Stimulated activated CD4-positive, alpha-beta T cell treated with anti-CD3 and anti-CD28 coated beads, Interleukin-15, amount 100 ng/mL, for 1 hour (primary cell): ENCODE measurements at regions not wholly inside any gene's neighbourhood (a gene's known extent, or its start where the extent isn't known, plus 50 kb on each side); places are given as distances from the start of the nearest gene placed in this dataset.

Experiments used
- DNase-seq, 2 donors: peaks; one replicate each; pipeline ENCODE4 v3.0.0-alpha.2; 2020; ENCODE audit warnings: low read depth in 1 of 2, low spot score in 1 of 2

GRCh38 chr2:118622913-118623312, 224.5 kb downstream of the EN1 start:
- no peak for DNase-seq

GRCh38 chr2:118622108-118622507, 225.3 kb downstream of the EN1 start:
- no peak for DNase-seq

GRCh38 chr2:118618279-118618678, 229.2 kb downstream of the EN1 start:
- DNase-seq: no peak

- DNase-seq: no peak
Observed at GRCh38 chr2:118616432-118616831, 231.0 kb downstream of the EN1 start.

GRCh38 chr2:118614841-118615271, 232.6 kb downstream of the EN1 start:
- DNase-seq: no peak

GRCh38 chr2:118613737-118614136, 233.7 kb downstream of the EN1 start:
- DNase-seq: no peak

- no peak for DNase-seq
Observed at GRCh38 chr2:118611691-118612090, 235.8 kb downstream of the EN1 start.

- DNase-seq: no peak
Observed at GRCh38 chr2:118609138-118609537, 238.3 kb downstream of the EN1 start.

GRCh38 chr2:118607641-118608040, 239.8 kb downstream of the EN1 start:
- no peak for DNase-seq

GRCh38 chr2:118604811-118605210, 242.6 kb downstream of the EN1 start:
- DNase-seq: no peak

GRCh38 chr2:118604371-118604770, 243.1 kb downstream of the EN1 start:
- DNase-seq: no peak

- DNase-seq: no peak
Observed at GRCh38 chr2:118599141-118599540, 248.3 kb downstream of the EN1 start.

- DNase-seq: no peak
Observed at GRCh38 chr2:118596620-118597019, 250.8 kb downstream of the EN1 start.

- DNase-seq: no peak
Observed at GRCh38 chr2:118593257-118593656, 254.2 kb downstream of the EN1 start.

GRCh38 chr2:118591223-118591622, 256.2 kb downstream of the EN1 start:
- no peak for DNase-seq

- DNase-seq: no peak
Observed at GRCh38 chr2:118589721-118590120, 257.7 kb downstream of the EN1 start.

- DNase-seq: no peak
Observed at GRCh38 chr2:118588850-118589249, 258.6 kb downstream of the EN1 start.

GRCh38 chr2:118586312-118586711, 261.1 kb downstream of the EN1 start:
- DNase-seq: no peak

GRCh38 chr2:118584877-118585276, 262.6 kb downstream of the EN1 start:
- no peak for DNase-seq

GRCh38 chr2:118584062-118584749, 263.2 kb downstream of the EN1 start:
- DNase-seq: no peak

GRCh38 chr2:118582058-118582457, 265.4 kb downstream of the EN1 start:
- no peak for DNase-seq

- no peak for DNase-seq
Observed at GRCh38 chr2:118580651-118581050, 266.8 kb downstream of the EN1 start.

- no peak for DNase-seq
Observed at GRCh38 chr2:118580107-118580506, 267.3 kb downstream of the EN1 start.
